ENCODE measurements at regions not wholly inside any gene's neighbourhood (a gene's known extent, or its start where the extent isn't known, plus 50 kb on each side); places are given as distances from the start of the nearest gene placed in this dataset.

DNA sequence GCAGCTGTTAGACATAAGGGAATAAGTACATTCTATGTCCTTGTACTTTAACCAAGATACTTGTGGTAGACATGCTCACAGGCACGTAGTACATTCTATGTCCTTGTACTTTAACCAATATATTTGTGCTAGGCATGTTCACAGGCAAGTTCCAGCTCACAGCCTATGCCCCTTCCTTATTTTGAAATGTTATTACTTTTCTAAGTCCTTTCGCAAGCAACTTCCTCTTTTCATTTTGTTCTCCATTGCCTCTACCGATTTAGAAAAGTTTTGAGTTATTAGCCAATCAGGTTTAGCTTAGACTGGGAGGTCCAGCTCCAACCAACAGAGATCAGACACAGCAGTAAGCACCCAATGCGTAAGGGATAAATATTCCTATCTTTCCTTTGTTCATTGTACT, 60.1 kb upstream of the NUDT7 start:
- no peak for TF ChIP-seq POLR2A (IDR thresholded peaks at IDR 0.05)
- TF ChIP-seq POLR2AphosphoS5 (IDR thresholded peaks at IDR 0.05) = no peak

All from breast epithelium (tissue), 3 donors.